GM18511 (cell line): ENCODE measurements at regions not wholly inside any gene's neighbourhood (a gene's known extent, or its start where the extent isn't known, plus 50 kb on each side); places are given as distances from the start of the nearest gene placed in this dataset.

ENCODE experiments used
- ATAC-seq: cut with Tn5 transposase; IDR thresholded peaks from one replicate; pipeline ENCODE4 v1.9.1; 2021; ENCODE audit warnings: mild to moderate bottlenecking, moderate library complexity; ENCODE audit not compliant: unreplicated experiment

- no peak for ATAC-seq
Measured at GRCh38 chr5:120988941-120989340, 524.8 kb downstream of the PRR16 start.

- no peak for ATAC-seq
Measured at GRCh38 chr5:120991569-120991968, 527.5 kb downstream of the PRR16 start.

GRCh38 chr5:120994112-120994511, 530.0 kb downstream of the PRR16 start:
- no peak for ATAC-seq

DNA sequence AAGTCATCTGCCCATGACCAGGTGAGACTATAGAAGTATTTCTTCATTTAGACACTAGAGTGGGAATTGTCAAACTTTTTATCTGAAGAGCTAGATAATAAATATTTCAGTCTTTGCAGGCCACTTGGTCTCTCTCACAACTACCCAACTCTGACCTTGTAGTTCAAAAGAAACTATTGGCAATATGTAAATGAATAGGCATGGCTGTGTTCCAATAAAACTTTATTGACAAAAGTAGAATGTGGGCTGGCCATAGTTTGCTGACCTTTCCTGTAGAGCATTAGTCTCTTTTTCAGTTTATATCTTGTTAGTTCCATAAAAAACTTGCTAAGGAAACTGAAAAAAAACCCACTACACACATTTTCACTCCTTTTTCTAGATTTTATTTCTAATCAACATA, 535.5 kb downstream of the PRR16 start:
- ATAC-seq: no peak

GRCh38 chr5:121006217-121006616, 542.1 kb downstream of the PRR16 start:
- ATAC-seq: no peak

DNA sequence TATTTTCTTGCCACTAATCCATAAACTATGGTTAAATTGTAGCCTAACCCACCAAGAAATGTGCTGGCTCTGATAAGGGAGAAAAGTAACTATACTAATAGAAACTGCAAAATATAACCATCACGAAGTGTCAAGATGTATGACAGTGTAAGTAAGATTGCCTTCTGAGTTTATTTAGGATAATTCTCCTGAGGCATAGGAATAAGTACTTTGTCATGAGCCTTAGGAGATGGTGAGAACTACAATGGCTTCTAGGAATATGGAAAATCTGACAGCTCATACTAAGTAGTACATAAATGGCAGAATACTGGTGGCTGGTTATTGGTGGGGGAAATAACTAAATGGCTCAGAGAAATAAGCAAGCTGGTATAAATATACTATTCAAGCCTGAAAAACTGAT, 543.9 kb downstream of the PRR16 start:
- no peak for ATAC-seq

- ATAC-seq: no peak
Measured at GRCh38 chr5:121009058-121009457, 545.0 kb downstream of the PRR16 start.

DNA sequence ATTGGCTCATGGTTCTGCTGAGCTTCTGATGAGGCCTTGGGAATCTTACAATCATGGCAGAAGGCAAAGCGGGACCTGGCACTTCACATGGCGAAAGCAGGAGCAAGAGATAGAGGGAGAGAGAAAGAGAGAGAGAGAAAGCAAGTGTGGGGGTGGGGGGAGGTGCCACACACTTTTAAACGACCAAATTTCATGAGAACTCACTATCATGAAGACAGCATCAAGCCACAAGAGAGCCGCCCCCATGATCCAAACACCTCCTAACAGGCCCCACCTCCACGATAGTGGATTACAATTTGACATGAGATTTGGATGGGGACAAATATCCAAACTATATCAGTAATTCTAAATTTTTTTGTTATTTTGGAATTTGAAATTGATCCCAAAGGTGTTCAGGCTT, 553.9 kb downstream of the PRR16 start:
- no peak for ATAC-seq

DNA sequence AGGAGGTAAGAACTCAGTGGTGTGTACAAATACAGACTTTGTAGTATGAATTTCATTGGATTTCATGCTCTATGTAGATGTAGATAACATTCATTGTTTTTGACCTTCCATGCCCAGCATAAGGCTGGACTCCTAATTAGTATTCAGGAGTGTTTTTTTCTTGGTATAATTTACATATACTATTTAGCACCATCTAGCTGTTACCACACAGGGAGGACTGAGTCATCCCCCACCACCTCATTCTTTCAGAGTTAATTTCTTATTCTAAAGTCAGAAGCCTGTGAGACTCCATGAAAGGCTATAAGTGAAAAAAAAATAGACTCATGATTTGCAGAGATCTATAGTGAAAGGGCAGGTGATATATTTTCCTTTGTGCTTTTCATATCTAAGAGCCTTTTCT, 555.0 kb downstream of the PRR16 start:
- no peak for ATAC-seq

- no peak for ATAC-seq
Measured at GRCh38 chr5:121019734-121020133, 555.6 kb downstream of the PRR16 start.

- no peak for ATAC-seq
Measured at GRCh38 chr5:121021681-121022080, 557.6 kb downstream of the PRR16 start.

DNA sequence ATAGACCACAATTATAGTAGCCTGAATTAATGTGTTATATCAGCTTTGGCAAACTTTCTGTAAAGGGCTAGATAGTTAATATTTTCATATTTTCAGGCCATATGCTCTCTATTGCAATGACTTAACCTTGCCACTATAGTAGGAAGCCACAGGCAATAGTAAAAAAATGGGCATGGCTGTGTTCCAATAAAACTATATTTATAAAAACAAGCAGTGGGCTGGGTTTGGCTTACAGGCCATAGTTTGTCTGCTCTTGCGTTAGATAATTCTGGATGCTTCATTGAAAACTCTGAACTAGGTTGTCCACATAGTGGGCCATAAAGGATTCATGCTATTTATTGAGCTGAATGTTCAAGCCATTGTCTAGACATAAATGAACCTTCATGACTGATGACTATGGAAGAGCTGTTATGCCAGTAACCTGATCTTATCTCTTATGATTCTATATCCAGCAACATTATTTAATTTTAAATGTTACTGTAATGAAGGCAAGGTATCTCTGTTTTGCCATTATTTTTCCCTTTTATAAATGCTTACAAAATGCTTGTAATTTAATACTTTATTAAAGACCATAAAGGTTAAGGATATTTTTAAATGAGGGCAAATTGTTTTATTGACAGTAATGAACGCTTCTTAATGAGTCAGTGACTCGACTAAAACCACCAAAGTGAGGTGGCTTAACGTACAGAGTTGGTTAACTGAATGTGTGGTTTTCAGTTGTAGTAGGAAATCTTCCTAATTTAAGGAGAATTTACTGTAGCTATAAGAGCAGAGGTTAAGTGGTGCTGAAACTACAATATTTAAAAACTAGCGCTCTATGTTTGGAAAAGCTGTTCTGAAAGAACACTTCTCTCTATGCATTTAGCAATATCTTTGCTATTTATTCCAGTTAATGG, 560.6 kb downstream of the PRR16 start:
- ATAC-seq: no peak

- ATAC-seq: no peak
Measured at GRCh38 chr5:121025671-121026070, 561.6 kb downstream of the PRR16 start.

GRCh38 chr5:121027636-121028035, 563.5 kb downstream of the PRR16 start:
- ATAC-seq: peak; percentile 86

- ATAC-seq: no peak
Measured at GRCh38 chr5:121029536-121030245, 565.6 kb downstream of the PRR16 start.

DNA sequence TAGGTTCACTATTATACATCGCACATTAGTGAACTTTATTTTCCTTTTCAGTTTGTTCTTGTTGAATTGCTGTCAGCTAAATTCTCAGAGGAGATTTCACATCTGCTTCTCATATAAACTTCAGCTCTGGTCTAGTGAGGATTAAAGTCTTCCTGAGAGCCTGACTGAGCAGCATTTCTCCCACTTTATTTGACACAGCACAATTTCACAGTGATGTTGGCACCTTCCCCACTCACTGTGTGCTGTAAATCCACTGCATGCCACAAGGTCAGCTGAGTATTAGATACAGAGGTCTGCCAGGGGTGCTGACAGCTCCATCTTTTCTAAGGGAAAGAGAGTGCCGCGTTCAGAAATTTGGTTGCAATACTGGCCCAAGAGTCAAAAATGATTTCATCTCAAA, 567.4 kb downstream of the PRR16 start:
- no peak for ATAC-seq

DNA sequence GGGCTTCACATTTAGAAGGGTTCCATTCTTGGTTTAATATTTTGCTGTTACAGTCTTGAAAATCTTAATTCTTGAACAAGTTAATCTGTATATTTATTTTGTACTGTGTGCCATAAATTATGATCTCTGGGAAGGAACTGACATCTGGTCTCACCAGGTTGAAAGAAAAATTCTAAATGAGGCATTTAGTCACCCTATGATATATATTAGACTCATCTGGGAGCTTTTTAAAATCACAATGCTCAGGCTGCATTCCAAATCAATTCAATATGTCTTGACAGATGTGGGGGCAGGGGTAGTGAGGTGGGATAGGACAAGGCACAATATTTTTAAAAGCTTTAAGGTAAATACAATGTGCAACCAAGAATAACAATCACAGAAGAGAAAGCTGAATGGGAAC, 569.2 kb downstream of the PRR16 start:
- ATAC-seq: no peak

GRCh38 chr5:121038438-121038837, 574.3 kb downstream of the PRR16 start:
- no peak for ATAC-seq

DNA sequence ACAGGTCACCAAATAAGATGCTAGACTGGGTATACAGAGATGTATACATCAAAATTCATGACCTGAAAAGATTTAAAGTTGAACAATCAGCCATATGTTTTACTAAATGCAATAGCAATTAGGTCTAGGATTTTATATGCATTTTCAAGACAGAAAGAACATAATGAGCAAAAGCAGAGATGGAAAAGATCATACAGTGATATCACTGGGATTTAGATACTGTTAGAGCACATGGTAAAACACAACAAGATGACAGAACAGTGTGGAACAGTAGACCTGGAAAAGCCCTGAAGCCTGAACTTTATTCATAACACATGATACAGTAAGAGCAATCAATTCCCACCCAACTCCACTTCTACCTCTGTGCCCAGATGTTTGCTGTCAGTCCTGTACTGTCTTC, 585.9 kb downstream of the PRR16 start:
- ATAC-seq: no peak

DNA sequence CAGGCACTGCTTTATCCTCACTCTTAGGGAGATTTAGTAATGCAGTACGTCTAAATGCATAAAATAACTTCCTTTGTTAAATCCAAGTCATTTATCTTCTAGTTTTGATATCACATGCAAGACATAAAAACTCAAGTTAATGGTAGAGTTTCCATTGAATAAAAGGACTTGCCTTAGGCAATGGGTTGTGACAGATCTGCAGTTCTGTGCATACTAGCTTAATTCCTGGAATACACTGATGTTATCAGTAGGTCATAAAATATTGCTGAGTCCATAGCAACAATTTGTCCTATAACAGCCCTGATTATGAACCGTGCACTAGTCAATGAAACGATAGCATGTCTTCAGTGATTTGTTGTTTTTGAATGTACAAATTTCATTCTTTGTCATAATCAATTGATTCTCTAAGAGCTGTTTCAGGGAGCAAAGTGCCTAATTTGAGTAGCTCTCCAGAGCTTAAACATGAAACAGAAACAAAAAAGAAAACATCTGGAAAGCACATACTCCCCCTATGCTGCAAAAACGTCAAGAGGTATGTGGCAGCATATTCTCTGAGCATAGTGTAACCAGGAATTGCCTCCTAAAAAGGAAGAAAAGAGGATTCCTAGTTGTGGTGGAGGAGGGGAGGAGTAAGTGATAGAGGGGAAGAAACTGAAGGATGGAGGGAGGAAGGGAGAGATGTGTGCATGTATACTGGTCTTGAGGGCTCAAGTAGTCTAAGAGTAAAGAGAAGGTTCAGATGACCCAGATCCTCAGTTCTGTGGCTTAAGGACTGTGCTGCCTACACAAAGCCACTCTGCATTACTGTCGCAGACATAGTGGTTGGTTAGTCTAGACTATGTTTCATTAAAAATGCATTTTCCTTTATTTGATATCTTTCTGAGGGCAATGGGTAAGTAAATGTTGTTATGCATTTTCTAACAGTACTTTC, 589.2 kb downstream of the PRR16 start:
- ATAC-seq: no peak

GRCh38 chr5:121055586-121055985, 591.5 kb downstream of the PRR16 start:
- ATAC-seq: no peak
